SK-N-SH (cell line): ENCODE measurements at regions not wholly inside any gene's neighbourhood (a gene's known extent, or its start where the extent isn't known, plus 50 kb on each side); places are given as distances from the start of the nearest gene placed in this dataset.

Experiments
- CTCF ChIA-PET: fragments of 300-600, 350-600 bp; formaldehyde crosslinking; extraction: SDS; loops from one replicate; lab custom pipeline; 2021; lab: Yijun Ruan, JAX
- POLR2A ChIA-PET: fragments of 350-600 bp; sonication (Branson Sonifier 250); formaldehyde crosslinking; extraction: SDS; loops from one replicate; lab custom pipeline; 2020; ENCODE audit warnings: antibody characterized with exemption, inconsistent platforms; lab: Yijun Ruan, JAX
- DNase-seq: peaks from one replicate; pipeline ENCODE4 v3.0.0; 2012
- H2AFZ ChIP-seq: fragments of 200-600 bp; sonication (generic); 2 replicates; pipeline ENCODE4 v1.8.1; 2016; ENCODE audit warnings: antibody characterized with exemption, mild to moderate bottlenecking, low read depth
- H3F3A ChIP-seq: fragments of 200-600 bp; sonication (generic); replicated peaks from 2 replicates; pipeline ENCODE3; 2016; ENCODE audit warnings: antibody characterized with exemption, mild to moderate bottlenecking; ENCODE audit not compliant: insufficient read depth
- H3K27ac ChIP-seq, 2 experiments: fragments of 200-500 bp in 1 of 2; fragments of 200-600 bp in 1 of 2; sonication (Bioruptor generic) in 1 of 2; sonication (generic), shearing (Covaris generic) in 1 of 2; 2 replicates each; pipeline versions ENCODE4 v1.5.1 to v1.6.1; 2014 to 2016; ENCODE audit warnings: low read depth in 2 of 2, inconsistent platforms in 1 of 2, low read length in 1 of 2, mild to moderate bottlenecking in 1 of 2, mixed read lengths in 1 of 2
- H3K27me3 ChIP-seq: fragments of 200-600 bp; sonication (generic), shearing (Covaris generic); 2 replicates; pipeline ENCODE4 v1.6.1; 2016; ENCODE audit warnings: mixed run types; ENCODE audit not compliant: insufficient read depth
- H3K36me3 ChIP-seq, 2 experiments: fragments of 200-500 bp in 1 of 2; fragments of 200-600 bp in 1 of 2; sonication (Bioruptor generic) in 1 of 2; sonication (generic) in 1 of 2; replicated peaks in 1 of 2; 2 replicates each; pipeline versions ENCODE3 to v1.5.1; 2014 to 2016; ENCODE audit warnings: low read length in 1 of 2, mild to moderate bottlenecking in 1 of 2; ENCODE audit not compliant: insufficient read depth in 2 of 2, control insufficient read depth in 1 of 2
- H3K4me1 ChIP-seq, 2 experiments: fragments of 200-500 bp in 1 of 2; fragments of 200-600 bp in 1 of 2; sonication (Bioruptor generic) in 1 of 2; sonication (generic), shearing (Covaris generic) in 1 of 2; 2 replicates each; pipeline versions ENCODE4 v1.5.1 to v1.6.1; 2014 to 2016; ENCODE audit warnings: low read depth in 1 of 2, low read length in 1 of 2, mixed run types in 1 of 2; ENCODE audit not compliant: insufficient read depth in 2 of 2, control insufficient read depth in 1 of 2
- H3K4me2 ChIP-seq: fragments of 200-600 bp; sonication (generic), shearing (Covaris generic); 2 replicates; pipeline ENCODE4 v1.6.1; 2017; ENCODE audit warnings: mixed run types
- H3K4me3 ChIP-seq, 2 experiments: fragments of 200-500 bp in 1 of 2; fragments of 200-600 bp in 1 of 2; sonication (Bioruptor generic) in 1 of 2; sonication (generic), shearing (Covaris generic) in 1 of 2; 2 replicates each; pipeline versions ENCODE4 v1.5.1 to v1.8.1; 2014 to 2016; ENCODE audit warnings: low read depth in 2 of 2, inconsistent platforms in 1 of 2, low read length in 1 of 2, mild to moderate bottlenecking in 1 of 2, mixed read lengths in 1 of 2, moderate library complexity in 1 of 2
- H3K79me2 ChIP-seq: fragments of 200-600 bp; sonication (generic); 2 replicates; pipeline ENCODE4 v1.8.1; 2017; ENCODE audit warnings: mild to moderate bottlenecking; ENCODE audit not compliant: insufficient read depth
- H3K9ac ChIP-seq: fragments of 200-600 bp; sonication (generic); 2 replicates; pipeline ENCODE4 v1.6.1; 2017; ENCODE audit warnings: mixed run types
- H3K9me2 ChIP-seq: fragments of 200-600 bp; sonication (generic); 2 replicates; pipeline ENCODE4 v1.6.1; 2017; ENCODE audit warnings: mixed run types
- H3K9me3 ChIP-seq: fragments of 200-600 bp; sonication (generic); 2 replicates; pipeline ENCODE4 v1.6.1; 2017; ENCODE audit warnings: mixed run types, mild to moderate bottlenecking, moderate library complexity
- H4K20me1 ChIP-seq: fragments of 200-600 bp; sonication (generic); 2 replicates; pipeline ENCODE4 v1.6.1; 2017; ENCODE audit warnings: mild to moderate bottlenecking, mixed run types; ENCODE audit not compliant: insufficient read depth
- CHD2 ChIP-seq: fragments of 150-350 bp; IDR thresholded peaks from 2 replicates; pipeline ENCODE4 v1.6.1; 2018; ENCODE audit warnings: low read length; ENCODE audit not compliant: partially characterized antibody
- CTCF ChIP-seq: fragments of 200-600 bp; sonication (generic); IDR thresholded peaks from 2 replicates; pipeline ENCODE4 v1.6.1; 2017; ENCODE audit warnings: antibody characterized with exemption, mild to moderate bottlenecking, moderate library complexity
- FOSL2 ChIP-seq: IDR thresholded peaks from 2 replicates; pipeline ENCODE4 v1.4.0; 2012; ENCODE audit warnings: low read depth, mild to moderate bottlenecking, moderate library complexity, borderline replicate concordance
- IRF3 ChIP-seq: fragments of 150-350 bp; IDR thresholded peaks from 2 replicates; pipeline ENCODE4 v1.6.1; 2016; ENCODE audit warnings: mild to moderate bottlenecking, low read depth, low read length
- MAX ChIP-seq: IDR thresholded peaks from 2 replicates; pipeline ENCODE4 v1.4.0; 2012; ENCODE audit warnings: low read depth
- MEF2A ChIP-seq: IDR thresholded peaks from 2 replicates; pipeline ENCODE4 v1.4.0; 2012; ENCODE audit warnings: low read depth, borderline replicate concordance
- RCOR1 ChIP-seq: fragments of 150-350 bp; IDR thresholded peaks from 2 replicates; pipeline ENCODE4 v1.6.1; 2017; ENCODE audit warnings: antibody characterized with exemption, low read length
- RFX5 ChIP-seq: IDR thresholded peaks from 2 replicates; pipeline ENCODE4 v1.6.1; 2012; ENCODE audit warnings: mild to moderate bottlenecking, improper control_type of control experiment, low read length
- RXRA ChIP-seq: IDR thresholded peaks from 2 replicates; pipeline ENCODE4 v1.4.0; 2012; ENCODE audit warnings: low read depth, mild to moderate bottlenecking, borderline replicate concordance
- TAF1 ChIP-seq: IDR thresholded peaks from 2 replicates; pipeline ENCODE4 v1.6.1; 2012; ENCODE audit warnings: low read depth, mild to moderate bottlenecking, low read length, moderate library complexity, borderline replicate concordance
- USF1 ChIP-seq: IDR thresholded peaks from 2 replicates; pipeline ENCODE4 v1.4.0; 2012; ENCODE audit warnings: low read depth, borderline replicate concordance
- WGBS: methylation state at CpG from one replicate; pipeline ENCODE4 v1.1.6; 2017; ENCODE audit warnings: low lambda C conversion rate; 5-methylcytosine and 5-hydroxymethylcytosine counted together

- Histone ChIP-seq H3K79me2 (no peaks in the 10 kb centered on the region), H3K4me2 (no peak overlapping the region), H2AFZ (no peak overlapping the region), H3K9me3 (no peaks in the 10 kb centered on the region), H3F3A (no peaks in the 10 kb centered on the region), H3K9me2 (no peaks in the 10 kb centered on the region), H3K27me3 (no peaks in the 10 kb centered on the region), H3K4me3 (no peak overlapping the region), H3K27ac (no peak overlapping the region), H4K20me1 (no peaks in the 10 kb centered on the region), H3K36me3 (no peaks in the 10 kb centered on the region), H3K9ac (no peak overlapping the region), H3K4me1 (no peaks in the 10 kb centered on the region)
- CTCF ChIA-PET = interaction anchor here (0.8 kb wide), 1 partner anchor 32 kb away, joined by 4 read pairs; no protein-coding TSS in a partner anchor
- TF ChIP-seq CHD2 = no peak
- TF ChIP-seq CTCF = peak; percentile 18; the same call in 1 of the 2 replicates
- POLR2A ChIA-PET = no interaction called here
- no peak for DNase-seq
These were observed 406.2 kb downstream of the SUCLA2 start for GRCh38 chr13:47594833-47595232.

GRCh38 chr13:47592256-47592655 is 408.8 kb downstream of the SUCLA2 start:
- Histone ChIP-seq H3K79me2 (no peaks in the 10 kb centered on the region), H3K4me1 (no peaks in the 10 kb centered on the region), H3K9ac (no peak overlapping the region), H3K27ac (no peak overlapping the region), H2AFZ (no peak overlapping the region), H3K27me3 (no peaks in the 10 kb centered on the region), H4K20me1 (no peaks in the 10 kb centered on the region), H3K4me3 (no peak overlapping the region), H3K9me3 (no peaks in the 10 kb centered on the region), H3K9me2 (no peaks in the 10 kb centered on the region), H3F3A (no peaks in the 10 kb centered on the region), H3K4me2 (no peak overlapping the region), H3K36me3 (no peaks in the 10 kb centered on the region)
- POLR2A ChIA-PET = no interaction called here
- CTCF ChIA-PET = interaction anchor here (1.2 kb wide), 1 partner anchor 699 kb away, joined by 3 read pairs; no protein-coding TSS in a partner anchor
- TF ChIP-seq RFX5 = no peak
- no peak for TF ChIP-seq CHD2
- TF ChIP-seq IRF3 = no peak
- no peak for TF ChIP-seq RXRA
- no peak for TF ChIP-seq USF1
- no peak for TF ChIP-seq MEF2A
- no peak for TF ChIP-seq FOSL2
- no peak for TF ChIP-seq RCOR1
- no peak for TF ChIP-seq TAF1
- no peak for TF ChIP-seq MAX
- no peak for DNase-seq
- 50% methylated on average over 1 of the region's 1 CpG for WGBS
